Adipocyte (in vitro differentiated cells): ENCODE measurements at regions not wholly inside any gene's neighbourhood (a gene's known extent, or its start where the extent isn't known, plus 50 kb on each side); places are given as distances from the start of the nearest gene placed in this dataset.
A peak's percentile ranks its signal among the peaks of the same experiment; 100 is the strongest.

Experiments
- DNase-seq: peaks from one replicate; pipeline ENCODE4 v3.0.0-alpha.2; 2015; ENCODE audit warnings: low read depth
- H3K27me3 ChIP-seq: replicated peaks from 2 replicates; pipeline ENCODE4 v1.7.0; 2013; ENCODE audit warnings: mild to moderate bottlenecking, low read length, moderate library complexity; ENCODE audit not compliant: control insufficient read depth, insufficient read depth
- H3K36me3 ChIP-seq: 2 replicates; pipeline ENCODE4 v1.7.0; 2013; ENCODE audit warnings: low read length, mild to moderate bottlenecking, moderate library complexity; ENCODE audit not compliant: control insufficient read depth, insufficient read depth, severe bottlenecking
- H3K4me1 ChIP-seq: 2 replicates; pipeline ENCODE4 v1.7.0; 2013; ENCODE audit warnings: mild to moderate bottlenecking, low read length, moderate library complexity; ENCODE audit not compliant: control insufficient read depth, insufficient read depth
- H3K4me3 ChIP-seq: 2 replicates; pipeline ENCODE4 v1.7.0; 2013; ENCODE audit warnings: mild to moderate bottlenecking, low read length, moderate library complexity
- H3K9ac ChIP-seq: 2 replicates; pipeline ENCODE4 v1.7.0; 2013; ENCODE audit warnings: mild to moderate bottlenecking, low read length, moderate library complexity
- H3K9me3 ChIP-seq: 2 replicates; pipeline ENCODE4 v1.7.0; 2013; ENCODE audit warnings: mild to moderate bottlenecking, low read length, moderate library complexity; ENCODE audit not compliant: control insufficient read depth

DNA sequence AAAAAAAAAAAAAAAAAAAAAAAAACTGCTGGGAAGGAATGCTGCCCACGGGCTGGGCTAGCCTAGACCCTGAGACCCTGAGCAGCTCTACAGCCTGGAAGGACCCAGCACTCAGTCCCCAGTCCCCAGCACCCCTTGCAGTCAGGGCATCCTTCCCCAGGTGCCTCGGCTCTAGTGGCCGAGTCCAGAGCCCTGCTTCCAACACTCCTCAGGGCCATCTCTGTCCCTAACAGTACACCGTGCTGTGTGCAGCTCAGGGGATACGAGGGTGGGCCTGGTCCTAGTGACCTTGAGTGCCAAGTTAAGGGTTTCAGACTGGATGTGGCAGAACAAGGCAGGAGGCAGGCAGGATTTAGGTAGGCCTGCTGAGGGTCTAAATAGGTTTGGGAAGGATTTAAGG is 50.2 kb upstream of the LRP8 start:
- Histone ChIP-seq H3K27me3 (peaks cover 38% of the 10 kb centered on the region), H3K9ac (no peak overlapping the region), H3K4me1 (no peaks in the 10 kb centered on the region), H3K9me3 (no peaks in the 10 kb centered on the region), H3K36me3 (no peaks in the 10 kb centered on the region), H3K4me3 (no peak overlapping the region)
- no peak for DNase-seq

- Histone ChIP-seq H3K4me3 (no peak overlapping the region), H3K4me1 (no peaks in the 10 kb centered on the region), H3K9ac (no peak overlapping the region), H3K9me3 (no peaks in the 10 kb centered on the region), H3K36me3 (no peaks in the 10 kb centered on the region), H3K27me3 (peaks cover 47% of the 10 kb centered on the region)
- no peak for DNase-seq
Observed at GRCh38 chr1:53378932-53379661, 51.2 kb upstream of the LRP8 start.

GRCh38 chr1:53379662-53380002 is 51.8 kb upstream of the LRP8 start:
- Histone ChIP-seq H3K9me3 (no peaks in the 10 kb centered on the region), H3K9ac (no peak overlapping the region), H3K27me3 (peaks cover 51% of the 10 kb centered on the region), H3K36me3 (no peaks in the 10 kb centered on the region), H3K4me3 (no peak overlapping the region), H3K4me1 (no peaks in the 10 kb centered on the region)
- DNase-seq: no peak

- no peaks in the 10 kb centered on the region for H3K36me3 ChIP-seq
- H3K9me3 ChIP-seq: no peaks in the 10 kb centered on the region
- no peak for DNase-seq
- H3K27me3 ChIP-seq: peaks cover 55% of the 10 kb centered on the region
- no peak overlapping the region for H3K4me3 ChIP-seq
- H3K4me1 ChIP-seq: no peaks in the 10 kb centered on the region
- H3K9ac ChIP-seq: no peak overlapping the region
Observed at GRCh38 chr1:53380296-53380695, 52.4 kb upstream of the LRP8 start.

GRCh38 chr1:53381790-53382401 is 54.0 kb upstream of the LRP8 start:
- peaks cover 55% of the 10 kb centered on the region for H3K27me3 ChIP-seq
- H3K9me3 ChIP-seq: peaks cover 5% of the 10 kb centered on the region
- H3K4me1 ChIP-seq: no peaks in the 10 kb centered on the region
- no peaks in the 10 kb centered on the region for H3K36me3 ChIP-seq
- peak; percentile 20 for DNase-seq
- no peak overlapping the region for H3K9ac ChIP-seq
- H3K4me3 ChIP-seq: no peak overlapping the region

- Histone ChIP-seq H3K4me3 (no peak overlapping the region), H3K9me3 (peaks cover 14% of the 10 kb centered on the region), H3K4me1 (no peaks in the 10 kb centered on the region), H3K27me3 (peaks cover 48% of the 10 kb centered on the region), H3K9ac (no peak overlapping the region), H3K36me3 (no peaks in the 10 kb centered on the region)
- no peak for DNase-seq
Observed at GRCh38 chr1:53383136-53383870, 55.4 kb upstream of the LRP8 start.

- H3K36me3 ChIP-seq: no peaks in the 10 kb centered on the region
- no peak for DNase-seq
- H3K4me3 ChIP-seq: no peak overlapping the region
- peaks cover 34% of the 10 kb centered on the region for H3K27me3 ChIP-seq
- peaks cover 14% of the 10 kb centered on the region for H3K9me3 ChIP-seq
- no peak overlapping the region for H3K9ac ChIP-seq
- H3K4me1 ChIP-seq: no peaks in the 10 kb centered on the region
Observed at GRCh38 chr1:53384796-53385195, 56.9 kb upstream of the LRP8 start.

- no peak for DNase-seq
- H3K27me3 ChIP-seq: peaks cover 33% of the 10 kb centered on the region
- H3K9ac ChIP-seq: no peak overlapping the region
- H3K4me3 ChIP-seq: no peak overlapping the region
- H3K36me3 ChIP-seq: no peaks in the 10 kb centered on the region
- peaks cover 7% of the 10 kb centered on the region for H3K4me1 ChIP-seq
- peaks cover 14% of the 10 kb centered on the region for H3K9me3 ChIP-seq
Observed at GRCh38 chr1:53385276-53386225, 57.7 kb upstream of the LRP8 start.

DNA sequence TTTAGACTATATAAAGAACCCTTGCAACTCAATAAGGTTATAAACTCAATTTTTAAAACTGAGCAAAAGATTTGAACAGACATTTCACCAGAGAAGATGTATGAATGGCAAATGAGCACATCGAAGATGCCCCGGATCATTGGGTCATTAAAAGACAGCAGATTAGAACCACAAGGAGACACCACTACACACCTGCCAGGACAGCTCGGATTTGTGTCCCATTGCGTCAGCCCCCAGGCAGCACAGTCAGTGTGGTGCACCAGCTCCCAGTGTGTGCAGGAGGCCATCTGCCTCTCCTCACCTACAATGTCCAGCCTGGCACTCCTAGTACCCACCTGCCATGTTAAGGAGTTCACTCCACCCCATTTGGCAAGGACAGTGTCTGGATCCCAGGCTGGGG is 61.1 kb upstream of the LRP8 start:
- no peak for DNase-seq

GRCh38 chr1:53390261-53390660 is 62.4 kb upstream of the LRP8 start:
- Histone ChIP-seq H3K4me1 (peaks cover 9% of the 10 kb centered on the region), H3K9ac (no peak overlapping the region), H3K9me3 (peaks cover 14% of the 10 kb centered on the region), H3K36me3 (no peaks in the 10 kb centered on the region), H3K4me3 (no peak overlapping the region), H3K27me3 (peaks cover 13% of the 10 kb centered on the region)
- no peak for DNase-seq

More for the DNA sequence above, 61.1 kb upstream of the LRP8 start:
- H3K4me3 ChIP-seq: no peak overlapping the region
- no peaks in the 10 kb centered on the region for H3K36me3 ChIP-seq
- H3K27me3 ChIP-seq: peaks cover 24% of the 10 kb centered on the region
- H3K9me3 ChIP-seq: peaks cover 14% of the 10 kb centered on the region
- H3K9ac ChIP-seq: no peak overlapping the region
- peaks cover 9% of the 10 kb centered on the region for H3K4me1 ChIP-seq

- Histone ChIP-seq H3K9ac (no peak overlapping the region), H3K9me3 (peaks cover 14% of the 10 kb centered on the region), H3K4me3 (no peak overlapping the region), H3K36me3 (no peaks in the 10 kb centered on the region), H3K27me3 (peaks cover 8% of the 10 kb centered on the region), H3K4me1 (peaks cover 9% of the 10 kb centered on the region)
- no peak for DNase-seq
Observed at GRCh38 chr1:53390736-53391135, 62.9 kb upstream of the LRP8 start.
